ENCODE measurements at regions not wholly inside any gene's neighbourhood (a gene's known extent, or its start where the extent isn't known, plus 50 kb on each side); places are given as distances from the start of the nearest gene placed in this dataset.

DNA sequence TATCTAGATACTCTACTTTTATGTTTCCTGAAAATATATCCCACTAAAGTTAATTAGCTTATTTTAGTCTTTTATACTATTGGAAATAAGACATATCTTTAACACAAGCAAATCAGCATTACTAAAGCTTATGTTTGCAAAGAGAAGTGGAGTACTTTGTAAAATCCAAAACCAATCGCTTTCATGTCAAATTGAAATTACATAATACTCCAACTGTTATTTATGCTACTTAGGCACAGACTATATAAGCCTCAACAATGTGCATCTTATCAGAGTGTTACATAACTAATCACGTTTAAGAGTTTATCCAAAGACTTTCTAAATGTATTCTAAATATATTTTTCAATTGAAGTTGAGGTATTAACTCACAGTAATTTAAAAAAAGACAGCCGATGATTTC is 200.0 kb downstream of the PCDH20 start:
- TF ChIP-seq, protein P1, sequence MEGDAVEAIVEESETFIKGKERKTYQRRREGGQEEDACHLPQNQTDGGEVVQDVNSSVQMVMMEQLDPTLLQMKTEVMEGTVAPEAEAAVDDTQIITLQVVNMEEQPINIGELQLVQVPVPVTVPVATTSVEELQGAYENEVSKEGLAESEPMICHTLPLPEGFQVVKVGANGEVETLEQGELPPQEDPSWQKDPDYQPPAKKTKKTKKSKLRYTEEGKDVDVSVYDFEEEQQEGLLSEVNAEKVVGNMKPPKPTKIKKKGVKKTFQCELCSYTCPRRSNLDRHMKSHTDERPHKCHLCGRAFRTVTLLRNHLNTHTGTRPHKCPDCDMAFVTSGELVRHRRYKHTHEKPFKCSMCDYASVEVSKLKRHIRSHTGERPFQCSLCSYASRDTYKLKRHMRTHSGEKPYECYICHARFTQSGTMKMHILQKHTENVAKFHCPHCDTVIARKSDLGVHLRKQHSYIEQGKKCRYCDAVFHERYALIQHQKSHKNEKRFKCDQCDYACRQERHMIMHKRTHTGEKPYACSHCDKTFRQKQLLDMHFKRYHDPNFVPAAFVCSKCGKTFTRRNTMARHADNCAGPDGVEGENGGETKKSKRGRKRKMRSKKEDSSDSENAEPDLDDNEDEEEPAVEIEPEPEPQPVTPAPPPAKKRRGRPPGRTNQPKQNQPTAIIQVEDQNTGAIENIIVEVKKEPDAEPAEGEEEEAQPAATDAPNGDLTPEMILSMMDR (IDR thresholded peaks at IDR 0.05), result no peak
- TF ChIP-seq EP300 (IDR thresholded peaks at IDR 0.05), result no peak

Data from tibial nerve (tissue), 4 donors.